GM12864 (cell line): ENCODE measurements at regions not wholly inside any gene's neighbourhood (a gene's known extent, or its start where the extent isn't known, plus 50 kb on each side); places are given as distances from the start of the nearest gene placed in this dataset.
"Not testable (repeated sequence)": the region's sequence is repeated elsewhere in the genome, so short reads cannot be mapped to it uniquely, and the experiment has no call there.

Experiments
- DNase-seq: peaks from one replicate; pipeline ENCODE4 v3.0.0-alpha.2; 2011; ENCODE audit warnings: low read depth
- H3K4me3 ChIP-seq: 2 replicates; pipeline ENCODE4 v1.5.1; 2011; ENCODE audit warnings: mild to moderate bottlenecking, low read depth, low read length, control low read depth
- CTCF ChIP-seq: IDR thresholded peaks from 2 replicates; pipeline ENCODE4 v1.5.1; 2011; ENCODE audit warnings: low read depth, mild to moderate bottlenecking, moderate library complexity, low read length, control low read depth, inconsistent platforms; ENCODE audit errors: missing control alignments

GRCh38 chr4:55278316-55278715 lies 67.7 kb upstream of the SRD5A3 start:
- no peak for TF ChIP-seq CTCF
- no peak for DNase-seq
- H3K4me3 ChIP-seq, result no peak overlapping the region

GRCh38 chr4:55280474-55280873 lies 65.6 kb upstream of the SRD5A3 start:
- H3K4me3 ChIP-seq, DNase-seq: not testable (repeated sequence)

GRCh38 chr4:55281118-55281683 lies 64.8 kb upstream of the SRD5A3 start:
- DNase-seq, H3K4me3 ChIP-seq: not testable (repeated sequence)

GRCh38 chr4:55284331-55284730 lies 61.7 kb upstream of the SRD5A3 start:
- no peak for TF ChIP-seq CTCF
- DNase-seq, result no peak
- H3K4me3 ChIP-seq, result no peak overlapping the region

GRCh38 chr4:55291227-55291640 lies 54.8 kb upstream of the SRD5A3 start:
- DNase-seq, result no peak
- no peak for TF ChIP-seq CTCF
- no peak overlapping the region for H3K4me3 ChIP-seq

- no peak overlapping the region for H3K4me3 ChIP-seq
- DNase-seq, result no peak
- TF ChIP-seq CTCF, result no peak
These were observed 49.9 kb upstream of the SRD5A3 start for GRCh38 chr4:55296096-55296495.
